ENCODE measurements at regions not wholly inside any gene's neighbourhood (a gene's known extent, or its start where the extent isn't known, plus 50 kb on each side); places are given as distances from the start of the nearest gene placed in this dataset.

GRCh38 chr3:40741729-40742128 is 217.0 kb downstream of the ZNF621 start:
- no peak for TF ChIP-seq CTCF (IDR thresholded peaks at IDR 0.05; ENCODE audit: extremely low read depth, missing control alignments)

GRCh38 chr3:40745381-40746106 is 220.8 kb downstream of the ZNF621 start:
- no peak for DNase-seq (ENCODE audit: low spot score)
- TF ChIP-seq CTCF (IDR thresholded peaks at IDR 0.05; ENCODE audit: extremely low read depth, missing control alignments), result no peak

More at GRCh38 chr3:40741729-40742128, 217.0 kb downstream of the ZNF621 start:
- DNase-seq (ENCODE audit: low spot score), result no peak

- TF ChIP-seq CTCF (IDR thresholded peaks at IDR 0.05; ENCODE audit: extremely low read depth, missing control alignments), result no peak
- DNase-seq (ENCODE audit: low spot score), result no peak
Observed at GRCh38 chr3:40751666-40752065, 226.9 kb downstream of the ZNF621 start.

GRCh38 chr3:40752492-40752891 is 227.7 kb downstream of the ZNF621 start:
- DNase-seq (ENCODE audit: low spot score), result no peak
- no peak for TF ChIP-seq CTCF (IDR thresholded peaks at IDR 0.05; ENCODE audit: extremely low read depth, missing control alignments)

GRCh38 chr3:40753291-40753770 is 228.6 kb downstream of the ZNF621 start:
- DNase-seq (ENCODE audit: low spot score), result no peak
- TF ChIP-seq CTCF (IDR thresholded peaks at IDR 0.05; ENCODE audit: extremely low read depth, missing control alignments), result no peak

GRCh38 chr3:40753951-40754350 is 229.2 kb downstream of the ZNF621 start:
- no peak for TF ChIP-seq CTCF (IDR thresholded peaks at IDR 0.05; ENCODE audit: extremely low read depth, missing control alignments)
- DNase-seq (ENCODE audit: low spot score), result no peak

GRCh38 chr3:40754994-40755393 is 230.2 kb downstream of the ZNF621 start:
- no peak for TF ChIP-seq CTCF (IDR thresholded peaks at IDR 0.05; ENCODE audit: extremely low read depth, missing control alignments)
- no peak for DNase-seq (ENCODE audit: low spot score)
